HG03521 (cell line): ENCODE measurements at regions not wholly inside any gene's neighbourhood (a gene's known extent, or its start where the extent isn't known, plus 50 kb on each side); places are given as distances from the start of the nearest gene placed in this dataset.
"Not testable (repeated sequence)": the region's sequence is repeated elsewhere in the genome, so short reads cannot be mapped to it uniquely, and the experiment has no call there.

Experiments
- ATAC-seq: cut with Tn5 transposase; IDR thresholded peaks from one replicate; pipeline ENCODE4 v1.9.1; 2021; ENCODE audit warnings: mild to moderate bottlenecking, moderate library complexity; ENCODE audit not compliant: unreplicated experiment

DNA sequence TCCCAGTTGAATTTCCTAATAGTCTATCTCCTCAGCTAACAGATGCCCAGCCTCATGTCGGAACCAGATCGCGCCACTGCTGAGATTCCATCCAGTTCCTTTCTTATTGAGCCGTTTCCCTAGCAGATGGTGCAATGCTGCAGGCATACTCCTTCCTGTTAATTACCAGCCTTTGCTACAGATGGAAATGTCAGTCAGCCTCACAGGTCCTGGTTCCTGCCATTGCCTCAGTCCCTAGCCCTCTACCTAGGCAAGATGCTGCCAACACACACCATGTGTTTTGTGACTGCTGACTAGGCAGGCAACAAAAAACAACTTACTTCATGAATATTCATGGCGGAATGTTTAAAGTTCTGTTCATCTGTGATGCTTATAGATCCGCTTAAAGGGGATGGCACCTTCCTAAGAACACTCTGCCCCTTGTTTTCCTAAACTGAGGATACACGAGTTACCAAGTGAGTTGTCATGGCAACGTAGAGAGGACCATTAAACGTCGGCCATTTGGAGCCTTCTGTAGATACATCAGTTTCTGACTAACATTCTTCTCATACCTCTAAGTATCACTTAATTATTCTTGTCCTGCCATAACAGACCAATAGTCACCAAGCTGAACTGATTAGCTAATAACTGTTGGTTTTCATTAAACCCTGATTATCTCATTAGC is 749.5 kb downstream of the RNF144A start:
- no peak for ATAC-seq

DNA sequence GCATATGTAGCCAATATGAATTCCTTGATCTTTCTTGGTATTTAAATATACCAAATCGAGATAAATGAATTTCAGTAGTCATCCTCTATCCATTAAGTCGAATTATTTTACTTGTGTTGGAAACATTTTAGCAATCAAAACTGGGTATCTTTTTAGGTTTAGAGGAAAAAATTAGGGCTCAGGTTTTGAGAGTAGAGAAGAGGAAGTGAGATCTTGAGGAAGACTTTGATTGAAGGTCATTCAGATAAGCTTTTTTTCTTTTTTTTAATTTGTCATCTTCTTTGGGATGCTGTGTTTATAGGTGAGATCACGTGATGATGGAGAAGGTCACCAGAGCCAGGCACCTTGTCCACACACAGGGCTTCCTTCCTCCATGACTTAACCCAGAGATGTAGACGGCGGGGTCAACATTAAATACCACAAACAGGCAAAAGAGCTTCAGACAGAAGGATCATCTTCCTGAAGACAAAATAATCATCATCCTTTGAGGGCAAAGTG is 750.1 kb downstream of the RNF144A start:
- no peak for ATAC-seq

DNA sequence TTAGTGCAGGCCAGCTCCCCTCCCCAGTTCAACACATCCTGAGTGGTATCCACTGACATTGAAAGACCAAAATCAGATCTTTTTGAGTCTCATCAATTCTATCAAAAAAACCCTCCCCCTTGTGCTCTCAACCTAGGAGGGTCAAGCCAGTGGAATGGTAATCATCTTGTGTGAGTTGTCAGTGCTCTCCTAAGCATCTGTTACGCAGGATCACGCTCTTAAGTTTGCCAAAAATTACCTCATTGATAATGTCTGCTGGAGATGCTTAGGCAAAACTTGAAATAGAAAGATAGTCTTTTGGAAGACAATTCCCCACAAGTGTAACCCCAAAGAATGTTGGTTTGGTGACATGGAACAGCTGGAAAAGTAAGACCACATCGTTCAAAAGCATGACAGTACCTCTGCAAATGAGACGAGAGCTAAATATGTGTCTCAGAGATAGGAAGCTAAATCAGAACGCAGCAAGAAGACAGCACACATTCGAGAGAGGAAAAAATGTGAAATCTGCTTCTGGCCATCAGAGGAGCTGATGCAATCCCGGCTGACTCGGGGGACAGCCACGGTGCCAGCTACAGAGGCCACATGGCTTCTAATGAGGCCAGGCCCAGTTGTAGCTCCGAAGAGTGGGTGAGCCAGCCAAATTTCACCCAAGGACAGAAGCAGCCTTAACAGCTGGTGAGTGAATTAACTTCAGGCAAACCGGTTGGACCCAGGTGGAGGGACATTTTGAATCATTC is 753.9 kb downstream of the RNF144A start:
- no peak for ATAC-seq

DNA sequence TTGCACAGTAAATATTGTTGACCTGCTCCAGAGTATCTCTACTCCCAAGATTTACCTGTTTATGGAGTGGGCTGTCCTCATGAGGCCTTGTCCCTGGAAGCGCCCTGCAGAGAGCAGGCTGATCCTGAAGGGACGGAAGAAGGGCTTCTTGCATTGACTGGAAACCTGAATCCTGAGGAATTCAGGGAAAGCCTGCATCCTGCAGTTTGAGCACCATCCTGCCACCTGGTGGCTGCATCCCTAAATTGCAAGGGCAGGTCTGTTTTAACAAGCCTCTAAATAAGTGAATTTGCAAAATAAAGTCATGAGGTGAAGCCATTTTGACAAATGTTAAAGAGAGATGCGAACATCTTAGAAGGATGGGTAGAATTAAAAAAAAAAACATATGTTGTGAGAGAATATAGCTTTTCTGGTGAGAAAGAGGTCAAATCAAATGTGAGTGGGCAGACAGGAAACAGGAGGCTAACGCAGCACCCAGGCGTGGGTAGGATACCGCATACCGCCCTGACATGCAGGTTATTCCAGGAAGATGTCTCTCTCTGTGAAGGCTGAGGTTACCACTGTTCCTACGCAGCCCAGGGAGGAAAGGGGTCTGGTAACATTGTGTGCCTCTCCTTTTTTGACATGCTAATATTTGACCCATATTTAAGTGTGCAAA is 754.9 kb downstream of the RNF144A start:
- no peak for ATAC-seq

DNA sequence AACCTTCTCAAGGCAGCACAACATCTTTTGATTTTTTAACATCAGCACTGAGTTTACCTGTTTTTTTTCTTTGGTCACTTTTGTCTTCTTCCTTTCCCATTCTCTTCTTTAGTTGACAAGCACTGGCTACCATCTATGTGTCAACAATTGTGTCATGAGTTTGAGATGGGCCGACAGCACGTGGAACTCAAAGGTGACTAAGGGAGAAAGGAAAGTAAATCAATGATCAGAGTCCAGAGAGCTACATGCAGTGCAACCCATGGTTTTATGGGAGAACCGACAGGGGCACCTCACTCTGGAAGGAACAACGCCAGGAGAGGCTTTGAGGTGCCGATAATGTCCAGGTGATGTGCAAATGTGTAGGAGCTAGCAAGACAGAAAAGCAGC is 755.5 kb downstream of the RNF144A start:
- no peak for ATAC-seq

DNA sequence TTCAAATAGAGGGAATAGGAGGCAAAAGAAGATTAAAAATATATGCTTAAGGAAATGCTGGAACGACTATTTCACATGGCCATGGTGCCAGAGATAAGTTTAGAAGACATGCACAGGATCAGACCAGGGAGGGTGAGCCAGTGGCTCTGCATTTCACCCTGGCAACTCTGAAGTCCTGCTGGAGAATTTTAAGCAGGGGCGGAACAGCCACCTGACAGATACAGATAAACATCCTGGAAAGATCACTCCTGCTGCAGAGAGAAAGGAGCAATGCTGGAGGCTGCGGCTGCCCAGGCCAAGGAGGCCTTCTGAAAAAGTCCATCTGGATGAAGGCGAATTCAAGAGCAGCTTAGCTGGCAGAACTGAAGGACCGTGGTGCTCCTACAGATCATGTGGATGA is 755.9 kb downstream of the RNF144A start:
- ATAC-seq, result no peak

DNA sequence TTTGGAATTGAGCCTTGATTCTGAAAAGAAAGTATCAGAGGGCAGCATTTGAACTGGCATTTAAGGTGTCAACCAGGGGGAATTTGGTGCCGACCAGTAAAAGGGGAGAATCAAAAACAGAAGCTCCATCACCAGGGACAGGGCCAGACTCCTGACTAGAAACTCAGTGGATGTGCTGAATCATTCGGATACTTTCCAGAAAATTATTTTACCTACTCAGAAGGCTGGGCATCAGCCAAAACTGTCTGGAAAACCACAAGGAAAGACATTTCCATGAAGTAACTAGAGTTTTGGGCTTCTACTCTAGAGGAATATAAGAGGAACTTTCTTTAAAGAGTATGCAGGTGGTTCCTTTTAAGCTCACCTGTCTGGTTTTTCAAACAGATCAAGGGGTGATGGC is 756.6 kb downstream of the RNF144A start:
- no peak for ATAC-seq

DNA sequence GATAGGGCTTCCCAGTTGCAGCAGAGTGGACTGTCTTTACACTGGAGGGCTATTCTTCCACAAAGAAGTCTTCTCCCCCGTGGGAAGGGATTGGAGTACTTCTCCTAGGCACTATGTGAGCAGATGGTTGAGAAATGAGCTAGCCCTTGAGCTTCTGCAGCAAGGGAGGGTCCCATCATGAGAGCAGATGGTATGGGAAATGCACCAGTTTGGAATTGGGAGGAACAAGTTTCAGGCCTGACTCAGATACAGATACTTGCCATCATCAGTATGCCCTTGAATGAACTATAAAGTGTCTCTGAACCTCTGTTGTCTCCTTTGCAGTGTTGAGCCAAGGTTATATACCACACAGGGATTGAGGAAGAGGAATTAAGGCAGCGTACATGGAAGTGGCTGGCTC is 757.4 kb downstream of the RNF144A start:
- ATAC-seq, result no peak

DNA sequence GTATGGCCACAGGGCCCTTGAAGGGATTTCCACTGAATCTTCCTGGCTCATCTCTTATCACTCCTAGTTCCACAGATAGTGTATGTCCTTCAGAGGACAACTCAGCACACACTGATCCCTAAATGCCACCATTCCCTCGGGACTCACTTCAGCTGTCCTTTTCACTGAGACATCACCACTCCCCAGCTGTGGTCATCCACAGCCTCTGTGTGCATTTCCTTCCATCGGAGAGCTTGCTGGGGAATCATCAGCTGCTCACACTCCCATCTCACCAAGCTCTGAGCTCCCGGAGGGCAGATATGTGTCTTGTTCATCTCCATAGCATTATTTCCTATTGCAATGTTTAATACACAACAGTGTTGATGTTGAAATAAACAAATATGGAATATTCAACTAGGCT is 759.5 kb downstream of the RNF144A start:
- ATAC-seq, result no peak

DNA sequence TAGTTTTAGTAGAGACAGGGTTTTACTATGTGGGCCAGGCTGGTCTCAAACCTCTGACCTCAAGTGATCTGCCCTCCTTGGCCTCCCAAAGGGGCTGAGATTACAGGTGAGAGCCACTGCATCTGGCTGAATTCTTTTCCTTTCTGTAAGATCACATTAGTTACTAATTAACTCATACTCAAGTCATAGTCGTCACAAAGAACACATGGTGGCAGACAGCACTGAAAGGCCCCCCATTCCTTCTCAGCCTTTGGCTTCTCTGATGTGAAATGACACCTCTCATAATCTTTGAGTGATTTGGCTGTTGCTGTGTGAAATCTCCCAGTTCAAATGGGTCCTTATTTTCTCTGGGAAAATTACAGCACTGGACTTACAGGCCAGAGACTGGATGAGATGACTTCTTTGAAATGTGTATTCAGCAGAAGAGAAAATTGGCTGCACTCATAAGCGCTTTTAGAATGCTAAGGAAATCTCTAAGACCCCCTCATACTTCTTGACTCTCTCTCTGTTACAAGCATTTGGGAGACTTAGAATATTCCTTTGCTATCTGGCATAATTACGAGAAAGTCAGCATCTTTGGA is 764.8 kb downstream of the RNF144A start:
- no peak for ATAC-seq

DNA sequence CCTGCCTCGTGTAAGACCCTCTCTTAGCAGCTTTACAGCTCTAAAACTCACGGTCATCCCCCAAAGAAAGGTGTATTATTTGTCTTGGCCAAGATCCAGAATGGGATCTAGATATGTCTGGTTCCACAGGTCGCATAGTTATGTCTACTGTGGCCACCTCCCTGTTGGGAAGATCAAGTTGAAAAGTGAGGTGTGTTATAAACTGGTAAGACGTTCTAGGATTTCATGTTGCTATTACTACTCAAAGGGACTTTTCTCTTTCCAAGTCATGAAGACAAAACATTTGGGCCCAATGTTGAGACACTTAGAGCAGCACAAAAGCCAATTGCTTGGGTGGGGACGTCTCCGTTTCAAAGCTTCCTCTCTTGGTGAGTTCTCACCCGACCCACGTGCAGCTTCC is 766.0 kb downstream of the RNF144A start:
- ATAC-seq, result no peak

DNA sequence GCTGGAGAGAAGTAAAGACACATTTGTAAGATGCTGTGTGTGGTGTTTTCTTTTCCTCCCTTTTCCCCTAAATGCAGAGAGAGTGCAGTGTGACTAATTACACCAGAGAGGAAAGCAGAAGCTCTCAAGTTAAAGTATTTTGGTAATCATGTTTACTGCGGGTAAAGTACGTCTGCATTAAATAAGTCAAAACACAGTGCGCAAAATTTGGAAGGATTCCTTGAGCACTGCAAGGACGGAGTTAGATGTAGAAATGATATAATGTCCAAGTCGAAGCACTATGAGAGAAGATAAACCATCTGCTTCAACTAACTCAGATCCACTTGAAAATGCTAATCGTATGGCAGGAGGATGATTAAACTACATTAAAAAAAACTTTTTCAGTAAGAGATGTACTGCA is 766.5 kb downstream of the RNF144A start:
- no peak for ATAC-seq

DNA sequence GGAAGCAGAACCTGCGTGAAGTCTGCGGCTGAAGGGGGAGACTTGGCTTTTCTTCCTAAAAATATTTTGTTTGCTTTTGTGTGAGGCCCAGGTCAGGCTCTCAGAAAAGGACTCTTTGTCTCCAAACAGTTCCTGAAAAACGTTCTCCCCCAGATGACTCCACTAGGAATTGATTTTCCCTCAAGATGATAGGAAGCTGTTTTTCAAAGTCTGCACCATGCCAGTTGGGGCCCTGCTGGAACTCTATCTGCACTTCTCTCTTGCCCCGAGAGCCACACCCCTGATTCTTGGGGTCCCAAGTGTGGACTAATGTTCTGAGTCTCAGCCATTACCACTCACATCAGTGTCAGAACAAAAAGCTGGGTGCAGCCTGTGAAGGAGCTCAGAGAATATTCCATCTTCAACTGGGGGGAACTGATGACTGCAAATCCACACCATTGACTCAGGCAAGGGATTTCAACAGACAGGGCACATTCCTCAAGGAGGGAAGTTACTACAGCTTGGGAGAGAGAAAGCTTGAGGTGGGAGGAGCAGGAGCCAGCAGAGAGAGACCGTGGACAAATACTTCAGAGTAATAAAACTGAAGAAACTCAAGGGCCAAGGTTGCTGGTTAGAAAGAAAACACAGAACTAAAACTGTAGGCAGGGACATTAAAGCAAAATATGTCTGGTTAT is 768.3 kb downstream of the RNF144A start:
- no peak for ATAC-seq

DNA sequence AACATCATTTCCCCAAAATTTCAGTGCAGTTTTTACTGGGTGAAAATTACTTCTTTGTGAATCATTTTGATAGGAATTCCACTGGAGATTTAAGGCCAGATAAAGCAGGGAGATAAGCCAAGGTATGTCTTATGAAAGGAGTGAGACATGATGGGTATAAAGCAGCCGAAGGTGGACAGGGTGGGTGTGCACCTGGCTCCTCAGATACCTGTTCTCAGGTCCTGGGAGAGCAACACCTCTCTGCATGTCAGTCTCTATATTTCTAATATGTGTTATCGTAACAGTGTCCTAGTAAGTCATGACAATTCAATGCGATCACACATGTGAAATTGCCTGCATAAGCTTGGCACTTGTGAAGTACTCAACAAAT is 768.8 kb downstream of the RNF144A start:
- ATAC-seq, result no peak

DNA sequence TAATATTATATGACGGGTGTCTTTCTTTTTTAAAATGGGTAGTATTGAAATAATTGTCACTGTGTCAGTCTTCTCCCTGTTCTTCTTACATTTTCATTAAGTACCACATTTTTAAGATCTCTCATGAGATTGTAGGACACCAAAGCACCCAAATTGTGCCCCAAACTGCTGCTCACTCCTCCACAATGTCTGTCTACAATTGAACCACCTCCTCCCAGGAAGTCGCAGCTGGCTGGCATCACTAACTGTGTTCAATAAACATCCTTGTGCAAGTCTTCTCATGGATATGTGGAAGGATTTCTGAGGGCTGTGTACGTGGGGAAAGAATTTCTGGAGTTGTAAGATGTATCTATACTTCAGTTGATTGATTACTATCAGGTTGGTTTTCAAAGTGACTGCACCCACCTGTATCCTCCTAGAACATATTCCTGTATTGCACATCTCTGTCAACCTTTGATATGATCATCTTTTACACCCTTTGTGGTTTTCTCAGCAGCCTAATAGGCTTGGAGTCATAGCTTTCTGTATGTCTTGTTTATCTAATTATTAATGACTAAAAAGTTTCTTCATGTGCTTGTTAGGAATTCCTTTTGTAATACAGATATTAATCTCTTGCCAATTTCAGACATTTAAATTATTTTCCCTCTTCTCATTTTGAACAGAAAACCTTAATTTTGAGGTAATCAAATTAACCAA is 774.9 kb downstream of the RNF144A start:
- ATAC-seq, result no peak

DNA sequence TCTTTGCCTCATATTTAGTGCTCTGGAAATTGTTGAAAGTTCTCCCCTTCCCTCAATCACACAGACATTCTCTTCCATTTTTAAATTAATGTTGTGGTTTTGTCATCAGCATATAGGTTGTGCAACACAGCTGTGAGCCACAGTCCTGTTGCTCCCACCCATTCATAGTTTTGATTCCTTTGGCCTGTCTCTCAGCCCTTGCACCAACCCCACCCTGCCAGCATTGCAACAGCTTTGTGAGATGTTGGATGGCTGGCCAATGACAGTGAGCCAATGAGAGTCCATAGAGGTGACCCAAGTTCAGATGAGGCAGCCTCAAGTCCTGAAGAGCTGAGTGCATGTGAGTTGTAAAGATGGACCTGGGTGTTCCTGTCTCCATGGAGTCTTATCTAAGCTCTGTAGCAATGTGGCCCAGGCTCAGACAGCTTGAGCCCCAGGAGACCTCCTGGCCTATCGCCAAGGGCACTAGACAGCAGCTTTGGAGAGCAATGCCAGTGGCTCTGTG is 775.5 kb downstream of the RNF144A start:
- no peak for ATAC-seq

DNA sequence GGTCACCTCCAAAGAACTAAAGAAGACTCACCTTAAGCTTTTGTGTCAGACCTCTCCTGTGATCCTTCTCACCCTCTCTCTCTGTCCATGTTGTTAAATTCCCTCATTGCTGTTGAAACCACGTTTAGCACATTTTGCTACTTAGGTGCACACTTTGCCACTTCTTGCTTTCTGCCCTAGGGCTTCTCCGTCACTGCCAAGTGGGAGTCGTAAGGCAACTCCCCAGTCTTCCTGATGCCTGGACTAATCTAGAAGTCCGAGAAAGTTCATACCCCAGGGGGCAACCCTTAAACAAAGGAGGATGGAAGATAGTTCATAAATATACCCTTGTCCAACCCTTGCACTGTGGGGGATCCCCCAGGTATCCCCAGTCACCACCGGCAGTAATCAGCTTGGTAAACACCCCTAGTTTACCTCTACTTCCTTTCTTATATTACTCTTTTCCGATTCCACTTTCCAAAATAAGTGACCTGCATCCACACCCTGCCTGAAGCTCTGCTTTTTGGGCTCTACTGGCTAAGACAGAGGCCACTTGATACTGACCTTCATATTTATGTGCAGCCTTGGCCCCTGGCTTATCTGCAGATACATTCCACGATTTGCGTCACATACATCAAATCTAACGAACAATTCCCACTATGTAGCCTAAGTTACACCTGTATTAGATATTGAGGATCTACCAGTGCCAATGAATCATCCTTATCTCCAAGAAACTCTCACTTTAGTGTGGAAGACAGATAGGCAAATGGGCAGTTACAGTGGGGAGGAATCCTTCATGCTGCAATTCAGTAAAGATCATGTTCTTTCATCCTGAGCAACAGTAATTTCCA is 776.2 kb downstream of the RNF144A start:
- ATAC-seq, result no peak

DNA sequence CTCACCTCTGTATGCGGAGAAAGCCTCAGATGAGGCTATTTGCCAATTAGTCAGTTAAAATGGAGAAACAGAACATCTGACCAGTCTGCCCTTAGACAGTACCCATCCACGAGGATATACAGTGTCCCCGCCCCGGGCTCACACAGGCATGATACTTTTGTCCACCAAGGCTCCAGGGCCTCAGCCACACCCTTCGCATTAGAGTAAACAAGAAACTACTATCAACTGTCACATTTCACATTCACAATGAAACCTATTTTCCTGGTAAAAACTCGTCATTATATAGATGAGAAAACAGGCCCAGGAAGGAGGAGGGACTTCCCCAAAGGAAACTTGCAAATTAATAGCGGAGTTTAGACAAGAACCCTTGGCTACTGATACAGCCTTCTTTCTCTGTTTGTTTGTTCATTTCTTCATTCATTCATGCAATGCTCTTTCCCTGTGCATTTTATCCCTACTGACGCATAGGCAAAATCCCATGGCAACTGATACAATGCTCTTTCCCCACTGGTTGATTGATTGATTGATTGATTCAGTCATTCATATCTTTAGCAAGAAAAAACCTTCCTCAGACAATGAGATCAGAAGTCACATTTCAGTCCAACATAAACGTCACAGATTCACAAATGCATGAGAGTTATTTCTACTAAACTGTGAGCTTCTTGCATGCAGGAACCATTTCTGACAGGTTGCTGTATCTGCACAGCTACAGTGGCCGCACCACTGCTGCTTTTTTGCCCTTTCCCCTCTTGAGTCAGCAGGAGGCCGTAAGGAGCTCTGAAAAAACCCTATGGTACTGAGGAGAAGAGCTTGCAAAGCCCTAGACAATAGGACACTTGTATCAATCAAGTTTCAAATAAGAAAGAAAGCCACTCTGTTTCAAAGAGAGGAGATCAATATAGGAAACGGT is 777.1 kb downstream of the RNF144A start:
- no peak for ATAC-seq

DNA sequence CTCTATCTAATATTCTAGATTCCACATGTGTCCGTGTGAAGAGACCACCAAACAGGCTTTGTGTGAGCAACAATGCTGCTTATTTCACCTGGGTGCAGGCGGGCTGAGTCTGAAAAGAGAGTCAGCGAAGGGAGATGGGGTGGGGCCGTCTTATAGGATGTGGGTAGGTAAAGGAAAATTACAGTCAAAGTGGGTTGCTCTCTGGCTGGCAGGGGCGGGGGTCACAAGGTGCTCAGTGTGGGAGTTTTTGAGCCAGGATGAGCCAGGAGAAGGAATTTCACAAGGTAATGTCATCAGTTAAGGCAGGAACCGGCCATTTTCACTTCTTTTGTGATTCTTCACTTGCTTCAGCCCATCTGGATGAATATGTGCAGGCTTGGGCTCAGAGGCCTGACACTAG is 779.3 kb downstream of the RNF144A start:
- not testable (repeated sequence) for ATAC-seq
